ENCODE measurements at regions not wholly inside any gene's neighbourhood (a gene's known extent, or its start where the extent isn't known, plus 50 kb on each side); places are given as distances from the start of the nearest gene placed in this dataset.

- WGBS, 2 donors (ENCODE audit: low coverage in 1 of 2) = 56 to 83% methylated on average over 2 to 4 of the region's 4 CpGs
- no peaks in the 10 kb centered on the region for H3K4me1 ChIP-seq
- no peak overlapping the region for H3K27ac ChIP-seq
- TF ChIP-seq EP300 (IDR thresholded peaks at IDR 0.05; ENCODE audit: low read depth) (no peak), CTCF (IDR thresholded peaks at IDR 0.05) (no peak), POLR2A (IDR thresholded peaks at IDR 0.05) (no peak), POLR2AphosphoS5 (IDR thresholded peaks at IDR 0.05) (no peak)
- in situ Hi-C loops (cut with MboI; ENCODE audit: low pct_ligation_motif_present in 1 of 4, low pct_unique_long_range_greater_than_20kb in 1 of 4, low sequenced_read_pairs in 3 of 4) (no loop called here), intact Hi-C loops (cut with DNase I; ENCODE audit: low total_unique reads) (no loop called here)
- H3K9me3 ChIP-seq = no peaks in the 10 kb centered on the region
- H3K27me3 ChIP-seq = no peaks in the 10 kb centered on the region
- no peak overlapping the region for H3K4me3 ChIP-seq
- H3K36me3 ChIP-seq = no peaks in the 10 kb centered on the region
- no peak for DNase-seq
Measured at GRCh38 chrX:39205467-39205866, 404.2 kb downstream of the MID1IP1 start.

- Histone ChIP-seq H3K4me1 (no peaks in the 10 kb centered on the region), H3K4me3 (no peak overlapping the region), H3K9me3 (no peaks in the 10 kb centered on the region), H3K27me3 (no peaks in the 10 kb centered on the region), H3K27ac (no peak overlapping the region), H3K36me3 (no peaks in the 10 kb centered on the region)
- in situ Hi-C loops (cut with MboI; ENCODE audit: low pct_ligation_motif_present in 1 of 4, low pct_unique_long_range_greater_than_20kb in 1 of 4, low sequenced_read_pairs in 3 of 4) = no loop called here
- intact Hi-C loops (cut with DNase I; ENCODE audit: low total_unique reads) = no loop called here
- DNase-seq = no peak
- TF ChIP-seq POLR2AphosphoS5 (IDR thresholded peaks at IDR 0.05) (no peak), EP300 (IDR thresholded peaks at IDR 0.05; ENCODE audit: low read depth) (no peak), CTCF (IDR thresholded peaks at IDR 0.05) (no peak), POLR2A (IDR thresholded peaks at IDR 0.05) (no peak)
- WGBS, 2 donors (ENCODE audit: low coverage in 1 of 2) = 74% methylated on average over 4 of the region's 4 CpGs; no CpG with 5 or more reads in 1 of the 2 donors
Measured at GRCh38 chrX:39206399-39207145, 405.3 kb downstream of the MID1IP1 start.

GRCh38 chrX:39211501-39211900 is 410.2 kb downstream of the MID1IP1 start:
- no peaks in the 10 kb centered on the region for H3K36me3 ChIP-seq
- H3K27me3 ChIP-seq = no peaks in the 10 kb centered on the region
- intact Hi-C loops (cut with DNase I; ENCODE audit: low total_unique reads) (no loop called here), in situ Hi-C loops (cut with MboI; ENCODE audit: low pct_ligation_motif_present in 1 of 4, low pct_unique_long_range_greater_than_20kb in 1 of 4, low sequenced_read_pairs in 3 of 4) (no loop called here)
- H3K4me1 ChIP-seq = no peaks in the 10 kb centered on the region
- TF ChIP-seq EP300 (IDR thresholded peaks at IDR 0.05; ENCODE audit: low read depth) (no peak), POLR2AphosphoS5 (IDR thresholded peaks at IDR 0.05) (no peak), POLR2A (IDR thresholded peaks at IDR 0.05) (no peak), CTCF (IDR thresholded peaks at IDR 0.05) (no peak)
- WGBS, 2 donors (ENCODE audit: low coverage in 1 of 2) = 39% methylated on average over 1 of the region's 1 CpG; no CpG with 5 or more reads in 1 of the 2 donors
- no peaks in the 10 kb centered on the region for H3K9me3 ChIP-seq
- H3K4me3 ChIP-seq = no peak overlapping the region
- H3K27ac ChIP-seq = no peak overlapping the region
- no peak for DNase-seq

- Histone ChIP-seq H3K36me3 (no peaks in the 10 kb centered on the region), H3K4me1 (no peaks in the 10 kb centered on the region), H3K27ac (no peak overlapping the region), H3K27me3 (no peaks in the 10 kb centered on the region), H3K9me3 (no peaks in the 10 kb centered on the region), H3K4me3 (no peak overlapping the region)
- 52% methylated on average over 2 of the region's 2 CpGs; no CpG with 5 or more reads in 1 of the 2 donors for WGBS, 2 donors (ENCODE audit: low coverage in 1 of 2)
- in situ Hi-C loops (cut with MboI; ENCODE audit: low pct_ligation_motif_present in 1 of 4, low pct_unique_long_range_greater_than_20kb in 1 of 4, low sequenced_read_pairs in 3 of 4) = no loop called here
- DNase-seq = no peak
- intact Hi-C loops (cut with DNase I; ENCODE audit: low total_unique reads) = no loop called here
- TF ChIP-seq CTCF (IDR thresholded peaks at IDR 0.05) (no peak), POLR2A (IDR thresholded peaks at IDR 0.05) (no peak), POLR2AphosphoS5 (IDR thresholded peaks at IDR 0.05) (no peak), EP300 (IDR thresholded peaks at IDR 0.05; ENCODE audit: low read depth) (no peak)
Measured at GRCh38 chrX:39212456-39212855, 411.2 kb downstream of the MID1IP1 start.

Measured in transverse colon (tissue), 4 donors.